ENCODE measurements at regions not wholly inside any gene's neighbourhood (a gene's known extent, or its start where the extent isn't known, plus 50 kb on each side); places are given as distances from the start of the nearest gene placed in this dataset.
A peak's percentile ranks its signal among the peaks of the same experiment; 100 is the strongest.

- H3K9me3 Mint-ChIP-seq = no peaks in the 10 kb centered on the region
Observed at GRCh38 chr15:60134609-60135008, 130.5 kb downstream of the FOXB1 start.

GRCh38 chr15:60135961-60136360 is 131.8 kb downstream of the FOXB1 start:
- Histone ChIP-seq H3K9ac (ENCODE audit: extremely low read depth, low read length, poor library complexity, severe bottlenecking) (no peak overlapping the region), H3K27me3 (ENCODE audit: control insufficient read depth, insufficient read depth, low read length, poor library complexity, severe bottlenecking) (peaks cover 4% of the 10 kb centered on the region), H3K4me3 (ENCODE audit: low read length) (no peak overlapping the region), H3K4me1 (ENCODE audit: control insufficient read depth, insufficient read depth, low read length) (no peaks in the 10 kb centered on the region), H3K36me3 (ENCODE audit: control insufficient read depth, insufficient read depth, low read length) (no peaks in the 10 kb centered on the region), H3K27ac (ENCODE audit: low read depth, low read length) (no peak overlapping the region), H3K9me3 (ENCODE audit: control insufficient read depth, low read length) (no peaks in the 10 kb centered on the region)
- Mint-ChIP-seq H3K9me3 (no peaks in the 10 kb centered on the region), H3K27me3 (ENCODE audit: insufficient read depth) (peaks cover 12% of the 10 kb centered on the region), H3K4me1 (peaks cover 11% of the 10 kb centered on the region), H3K27ac (no peak overlapping the region), H3K36me3 (ENCODE audit: low read depth) (no peaks in the 10 kb centered on the region), H3K4me3 (no peak overlapping the region)
- WGBS, 2 experiments (ENCODE audit: insufficient coverage in 1 of 2, insufficient read length in 1 of 2) = 97 to 100% methylated on average over 1 of the region's 2 CpGs
- no peak for TF ChIP-seq CTCF (conservative IDR thresholded peaks at IDR 0.05)
- DNase-seq = no peak

More at GRCh38 chr15:60134609-60135008, 130.5 kb downstream of the FOXB1 start:
- Histone ChIP-seq H3K4me3 (ENCODE audit: low read length) (no peak overlapping the region), H3K27ac (ENCODE audit: low read depth, low read length) (no peak overlapping the region), H3K36me3 (ENCODE audit: control insufficient read depth, insufficient read depth, low read length) (no peaks in the 10 kb centered on the region), H3K27me3 (ENCODE audit: control insufficient read depth, insufficient read depth, low read length, poor library complexity, severe bottlenecking) (peaks cover 4% of the 10 kb centered on the region), H3K9ac (ENCODE audit: extremely low read depth, low read length, poor library complexity, severe bottlenecking) (no peak overlapping the region), H3K9me3 (ENCODE audit: control insufficient read depth, low read length) (no peaks in the 10 kb centered on the region), H3K4me1 (ENCODE audit: control insufficient read depth, insufficient read depth, low read length) (no peaks in the 10 kb centered on the region)
- Mint-ChIP-seq H3K36me3 (ENCODE audit: low read depth) (no peaks in the 10 kb centered on the region), H3K4me1 (peaks cover 11% of the 10 kb centered on the region), H3K27me3 (ENCODE audit: insufficient read depth) (peaks cover 12% of the 10 kb centered on the region), H3K27ac (no peak overlapping the region), H3K4me3 (no peak overlapping the region)
- WGBS, 2 experiments (ENCODE audit: insufficient coverage in 1 of 2, insufficient read length in 1 of 2) = 83 to 93% methylated on average over 1 of the region's 1 CpG
- no peak for DNase-seq
- peak; percentile 41 for TF ChIP-seq CTCF (conservative IDR thresholded peaks at IDR 0.05)

GRCh38 chr15:60137711-60138396 is 133.7 kb downstream of the FOXB1 start:
- DNase-seq = peak; percentile 61
- H3K27me3 ChIP-seq (ENCODE audit: control insufficient read depth, insufficient read depth, low read length, poor library complexity, severe bottlenecking) = no peaks in the 10 kb centered on the region
- peak overlapping the region; percentile 21 for H3K27ac ChIP-seq (ENCODE audit: low read depth, low read length)
- no peaks in the 10 kb centered on the region for H3K36me3 ChIP-seq (ENCODE audit: control insufficient read depth, insufficient read depth, low read length)
- Mint-ChIP-seq H3K27me3 (ENCODE audit: insufficient read depth) (peaks cover 6% of the 10 kb centered on the region), H3K27ac (peak overlapping the region; percentile 60), H3K36me3 (ENCODE audit: low read depth) (no peaks in the 10 kb centered on the region), H3K4me3 (no peak overlapping the region), H3K4me1 (peaks cover 11% of the 10 kb centered on the region), H3K9me3 (no peaks in the 10 kb centered on the region)
- no peak overlapping the region for H3K4me3 ChIP-seq (ENCODE audit: low read length)
- H3K9me3 ChIP-seq (ENCODE audit: control insufficient read depth, low read length) = no peaks in the 10 kb centered on the region
- WGBS, 2 experiments (ENCODE audit: insufficient coverage in 1 of 2, insufficient read length in 1 of 2) = 69 to 77% methylated on average over 2 to 5 of the region's 5 CpGs
- TF ChIP-seq CTCF (conservative IDR thresholded peaks at IDR 0.05) = no peak
- H3K4me1 ChIP-seq (ENCODE audit: control insufficient read depth, insufficient read depth, low read length) = no peaks in the 10 kb centered on the region
- H3K9ac ChIP-seq (ENCODE audit: extremely low read depth, low read length, poor library complexity, severe bottlenecking) = no peak overlapping the region
